HG02763 (cell line): ENCODE measurements at regions not wholly inside any gene's neighbourhood (a gene's known extent, or its start where the extent isn't known, plus 50 kb on each side); places are given as distances from the start of the nearest gene placed in this dataset.
"Not testable (repeated sequence)": the region's sequence is repeated elsewhere in the genome, so short reads cannot be mapped to it uniquely, and the experiment has no call there.

Experiments
- ATAC-seq: cut with Tn5 transposase; IDR thresholded peaks from one replicate; pipeline ENCODE4 v1.9.1; 2021; ENCODE audit warnings: mild to moderate bottlenecking, moderate library complexity; ENCODE audit not compliant: unreplicated experiment

GRCh38 chr12:126974779-126975178 lies 1292.2 kb upstream of the TMEM132C start:
- ATAC-seq = no peak

DNA sequence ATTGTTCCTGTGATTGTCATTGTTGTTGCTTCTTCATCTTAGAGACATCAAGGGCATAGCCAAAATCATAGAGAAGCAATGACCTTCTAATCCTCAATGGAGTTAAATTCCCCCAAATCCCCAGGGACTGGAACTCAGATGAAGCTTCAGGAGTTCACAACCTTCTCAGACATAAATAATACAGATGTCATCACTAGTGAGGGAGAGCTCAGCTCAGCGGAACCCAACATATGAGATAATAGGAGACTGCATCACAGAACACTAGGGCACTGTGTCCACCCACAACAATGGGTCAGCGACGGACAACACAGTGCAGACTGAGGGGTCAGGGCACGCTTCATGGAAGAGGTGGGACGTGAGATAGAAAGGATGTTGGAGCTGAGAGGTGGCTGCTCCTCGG lies 1290.4 kb upstream of the TMEM132C start:
- ATAC-seq = no peak

GRCh38 chr12:126979564-126979963 lies 1287.4 kb upstream of the TMEM132C start:
- ATAC-seq = not testable (repeated sequence)

DNA sequence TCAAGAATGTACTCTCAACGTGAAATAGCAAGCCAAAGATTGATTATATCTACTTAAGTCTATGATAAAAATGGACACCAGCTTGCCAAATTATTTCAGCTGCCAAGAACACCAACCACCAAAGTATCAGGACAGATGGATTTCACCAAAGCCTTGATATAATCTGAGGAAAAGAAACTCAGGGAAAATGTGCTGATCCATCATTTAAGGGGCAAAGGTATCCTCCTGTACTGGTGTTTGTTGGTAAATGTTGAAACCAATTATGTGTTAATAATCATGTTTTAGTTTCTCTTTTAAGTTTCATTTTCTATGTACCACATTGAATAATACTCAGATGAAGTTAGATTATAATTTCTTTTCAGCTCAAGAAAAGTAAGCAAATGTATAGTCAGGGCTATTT lies 1284.3 kb upstream of the TMEM132C start:
- ATAC-seq = no peak

- not testable (repeated sequence) for ATAC-seq
These were observed 1283.2 kb upstream of the TMEM132C start for GRCh38 chr12:126983735-126984134.

DNA sequence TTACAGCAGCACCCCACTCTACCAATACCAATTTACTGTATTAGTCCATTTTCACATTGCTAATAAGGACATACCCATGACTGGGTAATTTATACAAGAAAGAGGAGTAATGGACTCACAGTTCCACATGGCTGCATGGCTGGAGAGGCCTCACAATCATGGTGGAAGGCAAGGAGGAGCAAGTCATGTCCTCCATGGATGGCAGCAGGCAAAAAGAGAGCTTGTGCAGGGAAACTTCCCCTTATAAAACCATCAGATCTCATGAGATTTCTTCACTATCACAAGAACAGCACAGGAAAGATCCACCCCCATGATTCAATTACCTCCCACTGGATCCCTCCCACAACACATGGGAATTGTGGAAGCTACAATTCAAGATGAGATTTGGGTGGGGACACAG lies 1281.3 kb upstream of the TMEM132C start:
- not testable (repeated sequence) for ATAC-seq

GRCh38 chr12:126989532-126989931 lies 1277.4 kb upstream of the TMEM132C start:
- ATAC-seq = no peak

GRCh38 chr12:126993898-126994297 lies 1273.1 kb upstream of the TMEM132C start:
- ATAC-seq = no peak

DNA sequence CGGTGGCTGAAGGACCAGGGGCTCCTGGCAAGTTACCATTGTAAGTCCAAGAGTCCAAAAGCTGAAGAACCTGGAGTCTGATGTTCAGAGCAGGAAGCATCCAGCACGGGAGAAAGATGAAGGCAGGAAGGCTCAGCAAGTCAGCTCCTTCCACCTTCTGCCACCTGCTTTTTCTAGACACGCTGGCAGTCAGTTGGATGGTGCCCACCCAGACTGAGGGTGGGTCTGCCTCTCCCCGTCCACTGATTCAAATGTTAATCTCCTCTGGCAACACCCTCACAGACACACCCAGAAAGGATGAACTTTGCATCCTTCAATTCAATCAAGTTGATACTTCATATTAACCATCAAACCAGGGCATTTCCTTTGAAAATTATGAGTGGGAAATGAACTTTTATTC lies 1272.4 kb upstream of the TMEM132C start:
- ATAC-seq = no peak

DNA sequence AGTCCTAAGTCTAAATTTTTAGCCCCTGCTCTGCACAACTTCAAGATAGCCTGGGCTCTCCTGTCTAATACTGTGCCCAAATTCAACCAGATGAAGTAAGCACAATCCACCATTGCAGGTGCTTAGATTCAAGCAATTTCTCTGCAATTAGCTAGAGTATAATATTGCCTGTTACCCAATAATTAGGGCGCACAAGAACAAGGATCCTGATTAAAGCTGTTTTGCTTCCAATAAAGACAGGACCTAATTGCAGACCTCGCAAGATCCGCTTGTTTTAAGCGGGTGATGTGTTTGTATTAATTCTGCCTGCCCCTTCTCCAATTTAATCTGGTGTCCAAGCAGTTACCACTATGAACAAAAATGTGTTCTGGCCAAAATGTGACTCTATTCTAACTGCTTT lies 1268.9 kb upstream of the TMEM132C start:
- no peak for ATAC-seq

- ATAC-seq = no peak
These were observed 1268.2 kb upstream of the TMEM132C start for GRCh38 chr12:126998747-126999285.

GRCh38 chr12:126999352-126999751 lies 1267.6 kb upstream of the TMEM132C start:
- ATAC-seq = no peak

DNA sequence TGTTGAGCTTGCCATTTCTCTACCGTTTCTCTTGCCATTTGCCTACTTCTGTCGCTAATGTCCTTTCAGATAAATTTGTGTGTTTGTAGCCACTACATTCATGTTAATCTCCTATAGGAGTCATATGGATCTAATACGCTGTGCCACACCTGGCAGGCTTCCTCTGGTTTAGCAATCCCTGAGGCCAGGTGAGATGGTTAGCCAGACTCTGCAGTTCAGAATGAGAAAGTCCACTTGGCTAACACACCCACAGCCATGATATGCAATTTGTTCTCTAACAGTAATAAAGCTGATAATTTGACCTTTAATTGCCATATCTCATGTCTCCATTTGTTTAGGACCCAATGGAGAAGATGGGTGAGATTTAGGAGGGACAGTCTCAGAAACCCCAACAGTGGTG lies 1261.6 kb upstream of the TMEM132C start:
- no peak for ATAC-seq

- ATAC-seq = no peak
These were observed 1260.0 kb upstream of the TMEM132C start for GRCh38 chr12:127006972-127007371.

DNA sequence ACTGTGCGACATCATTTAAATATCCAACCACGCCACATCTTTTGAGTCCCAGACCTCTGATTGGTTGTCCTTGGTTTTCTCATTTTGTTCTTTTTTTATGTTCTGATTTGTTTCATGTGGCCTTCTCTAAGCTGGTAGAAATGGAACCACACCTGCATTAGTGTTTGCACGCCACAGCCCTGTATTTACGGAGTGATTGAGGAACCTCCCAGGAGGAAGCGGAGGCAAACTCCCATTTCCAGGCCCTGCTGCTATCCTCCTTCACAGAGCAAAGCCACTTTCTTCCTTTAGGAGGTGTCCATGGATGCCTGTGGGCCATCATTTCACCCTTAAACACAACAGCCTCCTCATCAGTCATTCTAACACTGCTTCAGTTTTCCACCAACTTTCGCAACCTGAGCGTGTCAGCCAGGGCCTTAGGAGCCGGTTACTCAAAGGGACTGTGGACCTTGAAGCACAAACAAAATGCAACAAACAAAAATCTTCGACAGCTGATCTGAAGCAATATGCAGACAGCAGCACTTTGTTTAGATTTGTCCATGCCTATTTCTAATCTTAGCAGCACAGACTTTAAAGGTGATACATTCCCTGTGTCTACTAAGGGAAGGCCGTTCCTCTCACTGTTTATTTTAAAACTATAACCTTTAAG lies 1258.1 kb upstream of the TMEM132C start:
- ATAC-seq = no peak

- ATAC-seq = no peak
These were observed 1254.9 kb upstream of the TMEM132C start for GRCh38 chr12:127012109-127012508.

- no peak for ATAC-seq
These were observed 1253.8 kb upstream of the TMEM132C start for GRCh38 chr12:127013197-127013596.

DNA sequence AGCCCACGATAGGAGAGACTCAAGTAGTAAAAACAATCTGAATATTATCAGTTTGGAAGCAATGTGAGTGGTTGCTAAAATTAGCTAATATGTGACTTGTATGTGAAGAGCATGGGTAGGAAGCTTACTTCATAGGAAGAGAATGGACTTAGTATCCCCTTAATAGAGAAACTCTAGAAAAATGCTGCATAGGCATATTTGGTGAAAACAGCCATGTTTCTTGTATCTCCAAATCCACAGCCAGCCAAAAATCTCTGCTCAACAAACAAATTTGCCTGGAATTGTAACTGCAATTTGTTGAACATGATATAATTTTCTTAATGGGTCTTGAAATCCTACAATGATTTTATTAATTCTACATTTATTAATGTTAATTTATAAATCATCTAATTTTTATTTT lies 1252.9 kb upstream of the TMEM132C start:
- no peak for ATAC-seq

GRCh38 chr12:127024791-127025190 lies 1242.2 kb upstream of the TMEM132C start:
- ATAC-seq = no peak

- no peak for ATAC-seq
These were observed 1241.4 kb upstream of the TMEM132C start for GRCh38 chr12:127025545-127025944.

DNA sequence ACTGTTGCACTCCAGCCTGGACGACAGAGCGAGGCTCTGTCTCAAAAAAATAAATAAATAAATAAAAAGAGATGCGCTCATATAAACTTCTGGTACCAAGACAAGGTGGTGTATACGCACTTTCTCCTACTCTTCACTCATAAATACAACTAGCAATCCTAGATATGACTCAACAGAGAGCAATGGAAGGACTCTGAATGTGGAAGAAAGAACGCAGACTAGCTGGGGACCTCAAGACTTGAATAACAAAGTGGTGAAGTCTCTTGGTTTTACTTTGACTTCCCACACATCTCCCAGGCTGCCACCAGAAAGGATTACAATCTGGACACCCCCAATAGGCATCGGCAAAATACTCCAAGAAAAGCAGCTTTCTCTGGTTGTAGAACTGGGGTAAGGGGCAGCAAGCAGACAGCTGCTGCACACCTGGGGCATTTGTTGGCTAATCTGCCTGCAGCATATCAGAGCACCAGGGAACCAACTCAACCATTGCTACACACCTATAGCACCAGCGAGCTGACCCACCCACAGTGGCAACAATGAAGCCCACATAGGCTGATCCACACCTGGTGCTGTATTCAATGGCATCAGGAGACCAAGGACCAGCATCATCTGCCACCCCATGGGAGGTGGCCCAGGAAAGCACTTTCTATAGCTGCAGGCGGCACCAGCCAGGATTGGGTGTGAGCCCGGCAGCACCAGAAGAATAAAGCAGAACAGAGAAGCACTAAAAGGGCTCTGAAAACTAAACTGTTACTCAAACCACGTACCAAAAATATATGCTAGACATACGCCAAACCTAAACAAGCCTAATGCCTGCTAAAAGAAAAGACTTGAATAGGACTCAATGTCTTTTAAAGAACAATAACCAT lies 1231.7 kb upstream of the TMEM132C start:
- ATAC-seq = no peak

DNA sequence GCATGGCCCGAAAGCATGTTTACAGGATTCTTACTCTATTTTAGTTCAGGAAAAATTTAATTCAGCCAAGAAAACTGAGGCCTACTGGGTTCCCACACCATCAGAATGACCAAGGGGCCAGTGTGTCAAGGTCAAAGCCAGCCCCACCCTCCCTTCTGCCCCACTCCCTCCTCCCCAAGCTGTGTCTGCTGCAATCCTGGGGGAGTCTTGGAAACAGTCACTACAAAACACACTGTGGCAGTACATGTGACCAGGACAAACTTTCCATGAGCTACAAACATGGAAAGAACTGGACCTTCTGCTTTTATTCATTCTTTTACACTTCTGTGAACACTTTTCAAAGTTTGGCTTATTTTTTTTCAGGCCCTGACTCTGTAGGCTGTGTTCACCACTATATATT lies 1228.8 kb upstream of the TMEM132C start:
- no peak for ATAC-seq
